HG02610 (cell line): ENCODE measurements at regions not wholly inside any gene's neighbourhood (a gene's known extent, or its start where the extent isn't known, plus 50 kb on each side); places are given as distances from the start of the nearest gene placed in this dataset.

ENCODE experiments used
- ATAC-seq: cut with Tn5 transposase; IDR thresholded peaks from one replicate; pipeline ENCODE4 v1.9.1; 2021; ENCODE audit warnings: mild to moderate bottlenecking, moderate library complexity; ENCODE audit not compliant: unreplicated experiment

DNA sequence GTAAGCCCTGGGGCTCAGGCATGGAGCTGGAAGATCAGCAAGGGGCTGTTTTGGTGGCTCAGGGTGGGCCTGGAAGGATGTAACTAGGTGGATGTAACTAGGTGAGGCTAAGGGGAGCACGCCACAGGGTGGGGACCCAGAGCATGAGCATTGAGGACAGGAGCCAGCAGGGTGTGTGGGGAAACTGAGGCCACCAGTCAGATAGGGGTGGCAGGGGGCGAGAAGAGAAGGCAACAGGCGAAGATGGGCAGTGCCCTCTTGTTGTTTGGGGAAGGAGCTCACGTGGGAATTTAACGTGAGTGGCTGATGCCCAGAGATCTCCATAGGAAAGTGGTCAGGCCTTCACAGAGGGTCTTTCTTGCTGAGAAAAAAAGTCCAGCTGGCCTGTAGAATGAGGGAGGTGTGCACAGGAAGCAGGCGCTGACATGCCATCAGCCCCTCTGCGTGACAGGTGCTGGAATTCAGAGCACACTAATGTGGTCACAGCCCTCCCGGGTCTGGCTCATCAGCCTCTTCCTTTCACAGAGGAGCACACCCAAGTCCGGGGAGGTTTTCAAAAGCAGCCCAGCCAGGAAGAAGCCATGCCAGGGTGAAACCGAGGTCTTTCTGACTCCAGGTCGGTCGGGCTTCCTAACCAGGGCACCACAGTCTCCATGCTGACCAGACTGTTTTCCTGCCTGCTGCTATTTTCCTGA, 54.6 kb upstream of the PAX6 start:
- no peak for ATAC-seq

DNA sequence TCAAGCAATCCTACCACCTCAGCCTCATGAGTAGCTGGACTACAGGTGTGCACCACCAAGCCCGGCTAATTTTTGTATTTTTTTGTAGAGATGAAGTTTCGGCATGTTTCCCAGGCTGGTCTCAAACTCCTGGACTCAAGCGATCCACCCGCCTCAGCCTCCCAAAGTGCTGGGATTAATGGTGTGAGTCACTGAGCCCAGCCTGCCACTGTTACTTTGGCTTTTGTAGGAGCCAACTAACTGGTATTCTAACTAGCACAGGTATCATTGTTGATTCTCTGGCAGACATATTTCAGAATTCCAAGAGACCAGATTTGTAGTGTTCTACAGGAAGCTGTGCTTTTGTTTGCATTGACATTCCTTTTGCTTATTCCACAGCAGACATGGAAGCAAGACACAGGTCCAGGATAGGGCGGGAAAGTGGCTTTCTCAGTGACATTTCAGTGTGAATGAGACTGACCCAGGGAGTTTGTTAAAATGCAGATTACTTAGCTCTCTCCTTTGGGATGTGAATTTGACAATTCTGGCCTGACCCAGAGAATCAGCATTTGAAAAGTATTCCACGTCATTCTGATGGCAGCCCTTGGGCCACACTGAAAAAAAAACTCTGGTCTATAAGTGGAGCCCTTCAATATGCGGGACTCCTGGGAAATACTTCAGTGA, 52.2 kb upstream of the PAX6 start:
- no peak for ATAC-seq

DNA sequence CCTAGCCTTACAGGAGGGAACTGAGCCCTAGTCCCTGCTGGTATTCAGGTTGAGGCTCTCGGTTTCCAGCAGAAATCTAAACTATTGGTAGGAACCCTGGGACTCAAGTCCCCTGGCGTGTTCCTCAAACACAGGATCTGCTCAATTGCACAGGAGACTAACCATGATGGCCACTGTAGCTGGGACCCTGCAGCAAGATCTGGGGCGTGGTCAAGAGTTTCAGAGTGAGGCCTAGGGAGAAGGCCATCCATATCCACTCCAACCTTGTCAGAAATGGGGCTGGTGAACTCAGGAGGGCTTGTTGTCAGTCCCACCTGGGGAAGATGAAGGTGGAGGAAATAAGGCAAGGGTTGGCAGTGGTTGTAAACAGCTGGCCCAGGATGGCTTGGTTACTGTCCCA, 49.9 kb upstream of the PAX6 start:
- ATAC-seq = no peak
